ENCODE measurements at regions not wholly inside any gene's neighbourhood (a gene's known extent, or its start where the extent isn't known, plus 50 kb on each side); places are given as distances from the start of the nearest gene placed in this dataset.

DNA sequence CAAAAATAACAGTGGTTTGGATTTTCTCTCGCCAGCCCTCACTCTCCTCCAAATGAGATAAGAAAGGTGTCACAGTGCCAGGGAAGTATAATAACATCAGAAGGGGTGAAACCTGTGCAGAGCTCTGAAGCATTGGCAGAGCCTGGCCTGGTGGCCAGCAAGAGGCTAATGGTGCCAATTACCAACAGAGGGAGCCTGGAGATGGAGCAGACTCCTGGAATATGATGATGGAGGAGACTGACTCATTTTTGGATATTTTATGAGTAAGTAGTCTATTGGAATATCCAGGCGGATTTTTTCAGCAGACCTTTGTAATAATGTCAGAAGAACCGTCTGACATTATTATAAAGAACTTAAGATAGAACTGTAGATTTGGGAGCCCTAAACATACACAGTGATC is 442.6 kb upstream of the MARCKS start:
- dilution Hi-C loops (cut with MboI; ENCODE audit: extremely low pct_ligation_motif_present, low sequenced_read_pairs): no loop called here
- Histone ChIP-seq H3K9me3 (replicated peaks; ENCODE audit: control insufficient read depth, insufficient read depth, low read length) (no peaks in the 10 kb centered on the region), H3K79me2 (ENCODE audit: control insufficient read depth, insufficient read depth, low read length) (no peaks in the 10 kb centered on the region), H3K27ac (ENCODE audit: insufficient read depth, low read depth, low read length) (no peak overlapping the region), H3K4me3 (replicated peaks in 1 of 3; ENCODE audit: insufficient read depth in 1 of 3, low read depth in 1 of 3, low read length in 3 of 3) (no peak overlapping the region), H3K9ac (replicated peaks; ENCODE audit: extremely low read depth, insufficient read depth, low read length) (no peak overlapping the region), H3K9me1 (replicated peaks; ENCODE audit: control insufficient read depth, extremely low read depth, insufficient read depth, low read length) (no peaks in the 10 kb centered on the region), H3K4me1 (ENCODE audit: control insufficient read depth, extremely low read depth, insufficient read depth, low read length) (peaks cover 9% of the 10 kb centered on the region), H2AFZ (ENCODE audit: low read depth, low read length) (peak overlapping the region; percentile 57), H3K27me3 (ENCODE audit: control insufficient read depth in 2 of 2, insufficient read depth in 2 of 2, low read length in 2 of 2) (no peaks in the 10 kb centered on the region), H3K4me2 (ENCODE audit: insufficient read depth, low read length) (no peak overlapping the region), H3K36me3 (ENCODE audit: control insufficient read depth in 2 of 2, extremely low read depth in 1 of 2, insufficient read depth in 2 of 2, low read length in 2 of 2) (no peaks in the 10 kb centered on the region), H4K20me1 (replicated peaks; ENCODE audit: control insufficient read depth, extremely low read depth, insufficient read depth, low read length) (no peaks in the 10 kb centered on the region)
- ChIA-PET POLR2A (no interaction called here), CTCF (interaction anchor here (0.6 to 3.2 kb wide), 10 partner anchors 16 to 466 kb away, joined by 3 to 35 read pairs (median 3); no protein-coding TSS in a partner anchor)
- TF ChIP-seq POLR2A (IDR thresholded peaks at IDR 0.05; ENCODE audit: low read depth, low read length) (no peak), JUN (IDR thresholded peaks at IDR 0.05; ENCODE audit: borderline replicate concordance, insufficient read depth, insufficient read length, low read depth) (no peak), FOS (IDR thresholded peaks at IDR 0.05; ENCODE audit: borderline replicate concordance, insufficient read depth, low read length) (peak; percentile 65), MYC (IDR thresholded peaks at IDR 0.05; ENCODE audit: low read depth, low read length) (no peak)
- TF ChIP-seq, protein P1, sequence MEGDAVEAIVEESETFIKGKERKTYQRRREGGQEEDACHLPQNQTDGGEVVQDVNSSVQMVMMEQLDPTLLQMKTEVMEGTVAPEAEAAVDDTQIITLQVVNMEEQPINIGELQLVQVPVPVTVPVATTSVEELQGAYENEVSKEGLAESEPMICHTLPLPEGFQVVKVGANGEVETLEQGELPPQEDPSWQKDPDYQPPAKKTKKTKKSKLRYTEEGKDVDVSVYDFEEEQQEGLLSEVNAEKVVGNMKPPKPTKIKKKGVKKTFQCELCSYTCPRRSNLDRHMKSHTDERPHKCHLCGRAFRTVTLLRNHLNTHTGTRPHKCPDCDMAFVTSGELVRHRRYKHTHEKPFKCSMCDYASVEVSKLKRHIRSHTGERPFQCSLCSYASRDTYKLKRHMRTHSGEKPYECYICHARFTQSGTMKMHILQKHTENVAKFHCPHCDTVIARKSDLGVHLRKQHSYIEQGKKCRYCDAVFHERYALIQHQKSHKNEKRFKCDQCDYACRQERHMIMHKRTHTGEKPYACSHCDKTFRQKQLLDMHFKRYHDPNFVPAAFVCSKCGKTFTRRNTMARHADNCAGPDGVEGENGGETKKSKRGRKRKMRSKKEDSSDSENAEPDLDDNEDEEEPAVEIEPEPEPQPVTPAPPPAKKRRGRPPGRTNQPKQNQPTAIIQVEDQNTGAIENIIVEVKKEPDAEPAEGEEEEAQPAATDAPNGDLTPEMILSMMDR (IDR thresholded peaks at IDR 0.05; ENCODE audit: extremely low read depth in 1 of 2, insufficient read depth in 1 of 2, low read depth in 1 of 2, low read length in 2 of 2): peak; percentile 55 to 57
- peak; percentile 79 for DNase-seq (ENCODE audit: low read depth, low spot score)
- no TSS peak for BruUV-seq (replicated peaks)
- no peak for FAIRE-seq
- intact Hi-C loops (cut with micrococcal nuclease): loop anchor here (1.0 to 2.0 kb wide), 5 partner anchors 82 to 634 kb away; no protein-coding TSS in a partner anchor

DNA sequence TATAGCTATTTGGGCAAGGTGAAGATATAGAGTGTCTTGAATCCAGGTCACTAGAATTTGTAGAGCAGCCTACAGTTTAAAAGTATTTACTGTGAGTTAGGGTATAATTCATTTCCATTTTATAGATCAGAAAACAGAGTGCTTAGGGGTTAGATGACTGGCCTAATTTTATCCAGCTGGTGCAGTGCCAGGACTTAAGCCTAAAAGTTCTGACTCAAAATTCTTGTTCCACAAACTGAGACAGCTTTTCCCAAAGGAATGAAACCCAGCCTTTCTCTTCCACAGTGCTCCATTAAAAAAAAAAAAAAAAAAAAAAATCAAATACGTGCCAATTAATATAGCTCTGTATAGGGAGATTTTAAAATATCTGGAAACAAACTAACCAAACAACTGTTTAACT is 441.0 kb upstream of the MARCKS start:
- H3K4me3 ChIP-seq (replicated peaks in 1 of 3; ENCODE audit: insufficient read depth in 1 of 3, low read depth in 1 of 3, low read length in 3 of 3): no peak overlapping the region
- no peak overlapping the region for H3K27ac ChIP-seq (ENCODE audit: insufficient read depth, low read depth, low read length)
- ChIA-PET POLR2A (interaction anchor here (0.6 to 1.6 kb wide), 2 partner anchors 45 to 443 kb away, joined by 3 to 4 read pairs; no protein-coding TSS in a partner anchor), CTCF (interaction anchor here (0.6 to 1.6 kb wide), 4 partner anchors 31 to 463 kb away, joined by 3 to 5 read pairs (median 4); no protein-coding TSS in a partner anchor)
- no TSS peak for BruUV-seq (replicated peaks)
- H3K4me2 ChIP-seq (ENCODE audit: insufficient read depth, low read length): no peak overlapping the region
- H3K27me3 ChIP-seq (ENCODE audit: control insufficient read depth in 2 of 2, insufficient read depth in 2 of 2, low read length in 2 of 2): no peaks in the 10 kb centered on the region
- TF ChIP-seq MYC (IDR thresholded peaks at IDR 0.05; ENCODE audit: low read depth, low read length): no peak
- TF ChIP-seq POLR2AphosphoS5 (IDR thresholded peaks at IDR 0.05; ENCODE audit: insufficient read depth, low read depth, low read length): no peak
- TF ChIP-seq POLR2A (IDR thresholded peaks at IDR 0.05; ENCODE audit: low read depth, low read length): no peak
- TF ChIP-seq GATA2 (IDR thresholded peaks at IDR 0.05; ENCODE audit: insufficient read depth, insufficient read length, low read depth, low read length): no peak
- TF ChIP-seq FOS (IDR thresholded peaks at IDR 0.05; ENCODE audit: borderline replicate concordance, insufficient read depth, low read length): no peak
- TF ChIP-seq JUN (IDR thresholded peaks at IDR 0.05; ENCODE audit: borderline replicate concordance, insufficient read depth, insufficient read length, low read depth): no peak
- no peak for TF ChIP-seq EZH2 (IDR thresholded peaks at IDR 0.05; ENCODE audit: borderline replicate concordance, low read depth, low read length, severe bottlenecking)
- TF ChIP-seq, protein P1 (IDR thresholded peaks at IDR 0.05; ENCODE audit: extremely low read depth in 1 of 2, insufficient read depth in 1 of 2, low read depth in 1 of 2, low read length in 2 of 2): no peak
- TF ChIP-seq, protein P2, sequence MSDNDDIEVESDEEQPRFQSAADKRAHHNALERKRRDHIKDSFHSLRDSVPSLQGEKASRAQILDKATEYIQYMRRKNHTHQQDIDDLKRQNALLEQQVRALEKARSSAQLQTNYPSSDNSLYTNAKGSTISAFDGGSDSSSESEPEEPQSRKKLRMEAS (IDR thresholded peaks at IDR 0.05; ENCODE audit: insufficient read depth, insufficient read length): no peak
- no peak for DNase-seq (ENCODE audit: low read depth, low spot score)
- intact Hi-C loops (cut with micrococcal nuclease) (no loop called here), dilution Hi-C loops (cut with MboI; ENCODE audit: extremely low pct_ligation_motif_present, low sequenced_read_pairs) (no loop called here)
- H3K36me3 ChIP-seq (ENCODE audit: control insufficient read depth in 2 of 2, extremely low read depth in 1 of 2, insufficient read depth in 2 of 2, low read length in 2 of 2): no peaks in the 10 kb centered on the region
- H3K9me3 ChIP-seq (replicated peaks; ENCODE audit: control insufficient read depth, insufficient read depth, low read length): no peaks in the 10 kb centered on the region
- no peaks in the 10 kb centered on the region for H3K79me2 ChIP-seq (ENCODE audit: control insufficient read depth, insufficient read depth, low read length)
- no peak overlapping the region for H2AFZ ChIP-seq (ENCODE audit: low read depth, low read length)
- H3K9ac ChIP-seq (replicated peaks; ENCODE audit: extremely low read depth, insufficient read depth, low read length): no peak overlapping the region
- no peaks in the 10 kb centered on the region for H3K9me1 ChIP-seq (replicated peaks; ENCODE audit: control insufficient read depth, extremely low read depth, insufficient read depth, low read length)
- H3K4me1 ChIP-seq (ENCODE audit: control insufficient read depth, extremely low read depth, insufficient read depth, low read length): peaks cover 9% of the 10 kb centered on the region
- no peaks in the 10 kb centered on the region for H4K20me1 ChIP-seq (replicated peaks; ENCODE audit: control insufficient read depth, extremely low read depth, insufficient read depth, low read length)
- no peak for FAIRE-seq

Measured in endothelial cell of umbilical vein (primary cell).